HG02678 (cell line): ENCODE measurements at regions not wholly inside any gene's neighbourhood (a gene's known extent, or its start where the extent isn't known, plus 50 kb on each side); places are given as distances from the start of the nearest gene placed in this dataset.

Source experiments
- ATAC-seq: cut with Tn5 transposase; IDR thresholded peaks from one replicate; pipeline ENCODE4 v1.9.1; 2021; ENCODE audit warnings: mild to moderate bottlenecking, moderate library complexity; ENCODE audit not compliant: unreplicated experiment

DNA sequence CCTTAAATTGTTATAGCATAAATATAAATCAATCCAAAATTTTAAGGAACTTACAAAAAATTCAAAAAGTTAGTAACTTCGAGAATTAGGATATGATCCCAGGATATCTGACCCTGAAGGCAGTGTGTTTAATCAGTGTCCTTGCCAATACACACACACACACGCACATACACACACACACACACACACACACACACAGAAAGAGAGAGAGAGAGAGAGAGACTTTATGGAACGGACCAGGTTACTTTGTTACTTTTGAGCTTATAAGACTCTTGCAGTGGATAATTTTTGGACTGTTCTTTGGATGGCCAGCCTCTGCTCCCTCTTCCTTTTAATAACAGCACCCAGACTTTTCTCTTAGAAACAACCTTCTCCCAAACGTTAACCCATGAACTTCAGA, 322.9 kb downstream of the NFIB start:
- ATAC-seq, result no peak

GRCh38 chr9:13990331-13990730, 323.6 kb downstream of the NFIB start:
- no peak for ATAC-seq

DNA sequence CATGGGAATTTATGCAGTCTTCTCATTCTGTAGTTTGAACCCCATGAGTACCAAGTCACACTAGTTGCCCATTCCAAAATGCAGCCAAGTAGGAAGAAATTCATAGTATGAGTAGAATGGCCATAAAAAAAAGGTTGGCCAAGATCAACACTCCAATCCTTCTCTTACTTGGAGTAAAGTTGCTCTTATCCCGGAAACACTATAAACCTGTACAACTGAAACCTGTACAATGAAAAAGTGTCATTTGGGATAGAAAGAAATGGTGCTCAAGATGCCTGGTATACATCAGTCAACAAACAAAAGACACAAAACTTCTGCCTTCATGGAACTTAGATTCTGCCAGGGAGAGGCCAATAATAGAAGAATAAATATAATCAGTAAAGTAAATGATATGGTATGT, 325.0 kb downstream of the NFIB start:
- ATAC-seq, result no peak

DNA sequence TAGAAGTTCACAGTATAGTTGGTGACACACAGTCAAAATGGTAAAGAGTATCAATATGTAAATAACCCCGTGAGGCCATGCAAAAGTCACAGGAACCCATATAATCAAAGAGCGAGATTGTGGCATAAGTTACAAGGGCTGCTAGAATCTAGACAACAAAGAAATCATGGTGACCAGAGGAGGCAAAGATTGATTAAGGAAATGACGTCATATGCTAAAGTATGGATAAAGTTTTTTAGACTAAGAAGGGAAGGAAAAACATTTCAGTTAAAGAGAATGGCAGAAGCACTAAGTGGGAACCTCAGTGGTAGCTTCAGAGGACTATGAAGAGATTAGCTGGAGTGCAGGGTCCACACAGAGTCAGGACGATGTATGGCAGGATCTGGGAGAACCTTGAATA, 330.3 kb downstream of the NFIB start:
- ATAC-seq, result no peak

DNA sequence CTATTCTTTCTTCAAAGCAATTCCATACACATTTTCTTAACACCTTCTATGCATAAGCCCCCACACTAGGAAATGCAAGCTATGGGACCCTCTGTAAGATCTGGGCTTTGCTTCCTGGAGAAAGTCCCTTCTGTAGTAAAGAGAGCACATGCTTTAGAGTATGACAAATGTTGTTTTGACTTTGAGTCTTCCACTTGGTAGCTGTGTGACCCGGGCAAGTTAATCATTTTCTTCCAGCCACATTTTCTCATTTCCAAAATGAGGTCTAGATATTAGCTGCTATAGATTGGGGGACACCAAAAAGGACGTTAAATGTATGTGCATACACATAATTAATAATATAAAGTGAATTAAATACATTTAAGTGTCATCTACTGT, 334.0 kb downstream of the NFIB start:
- no peak for ATAC-seq

GRCh38 chr9:13975611-13976290, 338.2 kb downstream of the NFIB start:
- ATAC-seq, result no peak

DNA sequence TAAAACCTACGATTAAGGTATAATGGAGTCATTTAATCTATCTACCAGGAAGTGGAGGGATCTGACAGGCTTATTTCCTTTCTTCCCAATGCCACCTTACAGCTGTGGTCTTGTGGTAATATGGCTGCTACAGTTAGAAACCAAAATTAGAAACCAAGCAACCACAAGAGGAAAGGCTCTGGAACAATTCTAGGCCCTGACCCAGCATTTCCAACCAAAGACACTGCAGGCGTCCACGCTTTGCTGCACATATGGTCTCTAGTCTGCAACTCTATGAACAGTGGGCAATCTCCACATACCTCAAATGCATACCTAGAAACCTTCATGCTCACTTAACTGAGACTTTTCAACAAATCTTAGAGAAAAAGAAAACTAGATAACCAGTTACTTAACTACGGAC, 339.1 kb downstream of the NFIB start:
- ATAC-seq, result no peak

GRCh38 chr9:13971966-13972655, 341.8 kb downstream of the NFIB start:
- no peak for ATAC-seq

- ATAC-seq, result no peak
Measured at GRCh38 chr9:13971415-13971814, 342.5 kb downstream of the NFIB start.

GRCh38 chr9:13970426-13970825, 343.5 kb downstream of the NFIB start:
- no peak for ATAC-seq

GRCh38 chr9:13970018-13970417, 343.9 kb downstream of the NFIB start:
- no peak for ATAC-seq

DNA sequence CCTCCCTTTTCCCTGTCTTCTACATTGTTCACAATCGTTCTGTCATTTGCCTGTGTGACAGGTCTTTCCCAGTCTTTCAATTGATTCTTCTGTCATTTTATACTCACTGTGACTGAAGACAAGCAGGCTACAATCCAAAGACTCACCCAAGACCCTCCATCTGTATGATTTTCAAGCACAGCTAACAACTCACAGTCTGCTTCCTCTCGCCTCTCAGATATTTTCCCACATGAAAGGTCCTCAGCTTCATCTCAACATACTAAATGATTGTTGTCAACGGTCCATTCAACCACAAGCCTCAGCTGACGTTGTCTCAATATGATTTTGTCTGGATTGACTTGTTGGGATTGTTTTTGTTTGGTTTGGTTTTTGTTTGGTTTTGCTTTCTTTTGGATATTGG, 346.5 kb downstream of the NFIB start:
- no peak for ATAC-seq

- ATAC-seq, result no peak
Measured at GRCh38 chr9:13967011-13967410, 346.9 kb downstream of the NFIB start.

GRCh38 chr9:13963005-13963653, 350.8 kb downstream of the NFIB start:
- no peak for ATAC-seq

- ATAC-seq, result no peak
Measured at GRCh38 chr9:13962006-13962405, 351.9 kb downstream of the NFIB start.

DNA sequence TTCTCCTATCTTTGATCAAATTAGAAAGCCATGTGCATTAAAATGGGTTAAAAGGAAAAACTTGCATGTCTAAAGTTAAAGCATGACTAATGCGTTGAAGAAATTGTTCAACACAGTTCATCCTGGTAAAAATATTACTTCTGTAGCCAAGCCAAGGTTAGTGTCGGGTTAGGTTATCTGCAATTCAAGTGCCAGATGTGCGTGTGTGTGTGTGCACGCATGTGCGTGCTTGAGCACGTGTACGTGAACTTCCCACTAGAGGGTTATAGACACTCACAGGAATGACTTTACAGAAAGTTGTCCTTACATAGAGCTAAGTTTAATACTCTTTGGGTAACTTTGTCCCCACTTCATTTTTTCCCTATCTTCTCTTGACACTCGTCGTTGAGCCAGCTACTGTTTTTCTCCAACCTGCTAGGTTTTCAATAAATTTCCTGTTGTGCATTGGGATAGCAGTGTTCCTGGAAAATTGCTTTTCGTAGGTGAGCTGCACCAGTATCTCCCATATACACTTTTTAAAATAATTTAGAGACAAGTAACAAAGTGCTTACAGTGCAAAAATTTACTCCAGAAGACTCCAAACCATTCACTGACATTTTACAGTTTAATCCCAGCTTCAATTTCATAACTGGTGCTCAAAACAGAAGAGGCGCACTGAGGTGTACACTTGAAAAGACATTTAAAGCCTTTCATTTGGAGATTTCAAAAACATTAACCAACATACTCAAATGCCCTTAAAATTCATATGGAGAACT, 353.8 kb downstream of the NFIB start:
- ATAC-seq, result no peak

DNA sequence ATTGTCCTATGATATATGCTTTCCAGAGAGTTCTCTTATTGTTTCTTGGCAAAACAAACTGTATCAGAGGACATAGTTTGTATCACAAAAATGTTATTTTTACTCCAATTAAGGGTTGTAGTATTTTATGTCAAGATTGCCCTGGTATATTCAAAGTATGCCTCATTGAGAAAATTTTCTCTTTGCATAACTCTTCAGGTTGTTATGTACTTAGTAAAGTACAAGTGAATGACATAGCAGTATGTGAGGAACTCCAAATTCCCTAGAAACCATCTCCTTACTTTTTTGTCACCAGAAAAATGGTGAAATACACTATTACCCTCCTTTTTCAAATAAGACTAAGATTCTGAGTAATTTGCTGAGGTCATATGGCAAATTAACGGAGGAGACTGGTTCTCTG, 355.3 kb downstream of the NFIB start:
- ATAC-seq, result no peak

GRCh38 chr9:13957089-13957488, 356.9 kb downstream of the NFIB start:
- no peak for ATAC-seq

GRCh38 chr9:13956107-13956506, 357.8 kb downstream of the NFIB start:
- no peak for ATAC-seq

- ATAC-seq, result no peak
Measured at GRCh38 chr9:13952906-13953305, 361.0 kb downstream of the NFIB start.

- ATAC-seq, result no peak
Measured at GRCh38 chr9:13948037-13948436, 365.9 kb downstream of the NFIB start.

DNA sequence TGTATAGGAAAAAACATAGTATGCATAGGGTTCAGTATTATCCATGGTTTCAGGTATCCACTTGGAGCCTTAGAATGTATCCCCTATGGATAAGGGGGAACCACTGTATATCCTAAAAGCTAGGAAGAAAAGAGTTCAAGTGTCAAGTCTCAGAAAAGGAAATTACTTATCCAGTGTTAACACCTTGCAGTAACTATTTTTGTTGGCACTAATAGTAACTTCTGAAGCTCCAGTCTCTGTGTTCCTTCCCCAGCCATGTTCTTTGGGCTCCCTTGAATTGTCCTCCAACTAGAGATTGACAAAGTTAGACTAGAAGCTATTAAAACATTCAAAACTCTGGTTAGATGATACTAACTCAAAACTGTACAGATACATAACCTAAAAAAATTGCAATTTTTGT, 370.8 kb downstream of the NFIB start:
- ATAC-seq, result no peak
